ENCODE measurements at regions not wholly inside any gene's neighbourhood (a gene's known extent, or its start where the extent isn't known, plus 50 kb on each side); places are given as distances from the start of the nearest gene placed in this dataset.

- H3K4me3 ChIP-seq = no peak overlapping the region
- TF ChIP-seq CTCF (IDR thresholded peaks at IDR 0.05 in 4 of 5, conservative IDR thresholded peaks at IDR 0.05 in 1 of 5) (no peak), POLR2A (IDR thresholded peaks at IDR 0.05) (no peak)
These were observed 199.3 kb downstream of the PCDH18 start for GRCh38 chr4:137333031-137333430.

GRCh38 chr4:137312257-137312656, 220.0 kb downstream of the PCDH18 start:
- DNase-seq (no peak), ATAC-seq (no peak)
- Histone ChIP-seq H3K27me3 (no peaks in the 10 kb centered on the region), H3K9me3 (no peaks in the 10 kb centered on the region), H3K4me1 (no peaks in the 10 kb centered on the region), H3K36me3 (no peaks in the 10 kb centered on the region), H3K27ac (no peak overlapping the region), H3K4me3 (no peak overlapping the region)
- in situ Hi-C loops (cut with MboI; ENCODE audit: low sequenced_read_pairs in 4 of 4) = no loop called here
- intact Hi-C loops (cut with DNase I; ENCODE audit: low total_unique reads) = no loop called here
- TF ChIP-seq POLR2A (IDR thresholded peaks at IDR 0.05) = no peak
- TF ChIP-seq CTCF (IDR thresholded peaks at IDR 0.05 in 4 of 5, conservative IDR thresholded peaks at IDR 0.05 in 1 of 5) = no peak

More at GRCh38 chr4:137333031-137333430, 199.3 kb downstream of the PCDH18 start:
- H3K36me3 ChIP-seq = no peaks in the 10 kb centered on the region
- intact Hi-C loops (cut with DNase I; ENCODE audit: low total_unique reads) = no loop called here
- no peak for ATAC-seq
- no peak for DNase-seq
- H3K27ac ChIP-seq = no peak overlapping the region
- no peaks in the 10 kb centered on the region for H3K27me3 ChIP-seq
- no peaks in the 10 kb centered on the region for H3K9me3 ChIP-seq
- no peaks in the 10 kb centered on the region for H3K4me1 ChIP-seq
- in situ Hi-C loops (cut with MboI; ENCODE audit: low sequenced_read_pairs in 4 of 4) = no loop called here

GRCh38 chr4:137310593-137311490, 221.5 kb downstream of the PCDH18 start:
- no peaks in the 10 kb centered on the region for H3K4me1 ChIP-seq
- intact Hi-C loops (cut with DNase I; ENCODE audit: low total_unique reads) (no loop called here), in situ Hi-C loops (cut with MboI; ENCODE audit: low sequenced_read_pairs in 4 of 4) (no loop called here)
- H3K27ac ChIP-seq = peak overlapping the region in 1 of 4 donors; percentile 24
- no peak overlapping the region for H3K4me3 ChIP-seq
- no peaks in the 10 kb centered on the region for H3K9me3 ChIP-seq
- no peaks in the 10 kb centered on the region for H3K36me3 ChIP-seq
- no peaks in the 10 kb centered on the region for H3K27me3 ChIP-seq
- ATAC-seq (peak in 1 of 2 donors; percentile 60), DNase-seq (no peak)
- TF ChIP-seq POLR2A (IDR thresholded peaks at IDR 0.05) (no peak), CTCF (IDR thresholded peaks at IDR 0.05 in 4 of 5, conservative IDR thresholded peaks at IDR 0.05 in 1 of 5) (no peak)

GRCh38 chr4:137310166-137310565, 222.1 kb downstream of the PCDH18 start:
- Histone ChIP-seq H3K4me1 (no peaks in the 10 kb centered on the region), H3K27ac (peak overlapping the region in 2 of 4 donors; percentile 5 to 24), H3K27me3 (no peaks in the 10 kb centered on the region), H3K4me3 (no peak overlapping the region), H3K9me3 (no peaks in the 10 kb centered on the region), H3K36me3 (no peaks in the 10 kb centered on the region)
- no peak for TF ChIP-seq POLR2A (IDR thresholded peaks at IDR 0.05)
- TF ChIP-seq CTCF (IDR thresholded peaks at IDR 0.05 in 4 of 5, conservative IDR thresholded peaks at IDR 0.05 in 1 of 5) = no peak
- intact Hi-C loops (cut with DNase I; ENCODE audit: low total_unique reads) = no loop called here
- DNase-seq (no peak), ATAC-seq (no peak)
- in situ Hi-C loops (cut with MboI; ENCODE audit: low sequenced_read_pairs in 4 of 4) = no loop called here
